SK-N-MC (cell line): ENCODE measurements at regions not wholly inside any gene's neighbourhood (a gene's known extent, or its start where the extent isn't known, plus 50 kb on each side); places are given as distances from the start of the nearest gene placed in this dataset.

Experiments used
- DNase-seq: peaks from one replicate; pipeline ENCODE4 v3.0.0-alpha.2; 2011; ENCODE audit warnings: low read depth, low spot score
- H3K27ac ChIP-seq: fragments of 200-600 bp; sonication (generic); 2 replicates; pipeline ENCODE4 v1.5.1; 2016; ENCODE audit warnings: mixed run types
- H3K36me3 ChIP-seq: fragments of 200-600 bp; sonication (generic); 2 replicates; pipeline ENCODE4 v1.6.1; 2017; ENCODE audit warnings: antibody characterized with exemption, low read length, mixed read lengths; ENCODE audit not compliant: insufficient read depth
- H3K4me3 ChIP-seq: fragments of 200-600 bp; sonication (generic); 2 replicates; pipeline ENCODE4 v1.5.1; 2016
- H3K9ac ChIP-seq: fragments of 200-600 bp; sonication (generic); 2 replicates; pipeline ENCODE4 v1.8.0; 2017; ENCODE audit warnings: mixed run types, mixed read lengths; ENCODE audit not compliant: insufficient read length
- H3K9me3 ChIP-seq: fragments of 200-600 bp; sonication (generic); 2 replicates; pipeline ENCODE4 v1.6.1; 2017; ENCODE audit warnings: low read depth, mild to moderate bottlenecking, antibody characterized with exemption, low read length, moderate library complexity, mixed read lengths
- EZH2 ChIP-seq: fragments of 200-600 bp; sonication (generic); IDR thresholded peaks from one replicate; pipeline ENCODE4 v1.6.1; 2017; ENCODE audit warnings: antibody characterized with exemption
- FOXP2 ChIP-seq: optimal IDR thresholded peaks from 2 replicates; pipeline ENCODE3; 2011; ENCODE audit warnings: mild to moderate bottlenecking, moderate library complexity; ENCODE audit not compliant: insufficient read depth; ENCODE audit errors: extremely low read length, control extremely low read depth
- POLR2AphosphoS5 ChIP-seq: IDR thresholded peaks from 2 replicates; pipeline ENCODE4 v1.6.1; 2012; ENCODE audit warnings: mild to moderate bottlenecking, low read depth, low read length, borderline replicate concordance

- H3K9me3 ChIP-seq, result no peaks in the 10 kb centered on the region
- TF ChIP-seq FOXP2, result no peak
- TF ChIP-seq EZH2, result no peak
- no peak for TF ChIP-seq POLR2AphosphoS5
- H3K4me3 ChIP-seq, result no peak overlapping the region
- no peak overlapping the region for H3K9ac ChIP-seq
- H3K36me3 ChIP-seq, result no peaks in the 10 kb centered on the region
- no peak for DNase-seq
- no peak overlapping the region for H3K27ac ChIP-seq
Observed at GRCh38 chr2:120658042-120658769, 77.5 kb upstream of the GLI2 start.

GRCh38 chr2:120658770-120659158, 76.9 kb upstream of the GLI2 start:
- no peaks in the 10 kb centered on the region for H3K36me3 ChIP-seq
- H3K4me3 ChIP-seq, result no peak overlapping the region
- no peak for DNase-seq
- H3K9me3 ChIP-seq, result no peaks in the 10 kb centered on the region
- H3K27ac ChIP-seq, result no peak overlapping the region
- H3K9ac ChIP-seq, result no peak overlapping the region
- TF ChIP-seq EZH2 (no peak), FOXP2 (no peak), POLR2AphosphoS5 (no peak)

GRCh38 chr2:120659275-120659977, 76.2 kb upstream of the GLI2 start:
- no peak overlapping the region for H3K4me3 ChIP-seq
- no peak for TF ChIP-seq POLR2AphosphoS5
- no peak for TF ChIP-seq EZH2
- no peak for TF ChIP-seq FOXP2
- no peak overlapping the region for H3K27ac ChIP-seq
- H3K9me3 ChIP-seq, result no peaks in the 10 kb centered on the region
- DNase-seq, result no peak
- H3K9ac ChIP-seq, result no peak overlapping the region
- H3K36me3 ChIP-seq, result no peaks in the 10 kb centered on the region

GRCh38 chr2:120660056-120660694, 75.5 kb upstream of the GLI2 start:
- TF ChIP-seq POLR2AphosphoS5, result no peak
- no peak for TF ChIP-seq FOXP2
- no peak for TF ChIP-seq EZH2
- Histone ChIP-seq H3K27ac (no peak overlapping the region), H3K36me3 (no peaks in the 10 kb centered on the region), H3K9ac (no peak overlapping the region), H3K9me3 (no peaks in the 10 kb centered on the region), H3K4me3 (no peak overlapping the region)
- no peak for DNase-seq

- Histone ChIP-seq H3K27ac (no peak overlapping the region), H3K4me3 (no peak overlapping the region), H3K9ac (no peak overlapping the region), H3K9me3 (peaks cover 4% of the 10 kb centered on the region; the same call in 1 of the 2 replicates), H3K36me3 (no peaks in the 10 kb centered on the region)
- TF ChIP-seq EZH2 (no peak), FOXP2 (no peak), POLR2AphosphoS5 (no peak)
- no peak for DNase-seq
Observed at GRCh38 chr2:120660771-120661459, 74.8 kb upstream of the GLI2 start.

GRCh38 chr2:120661551-120661950, 74.1 kb upstream of the GLI2 start:
- Histone ChIP-seq H3K4me3 (no peak overlapping the region), H3K27ac (no peak overlapping the region), H3K9me3 (peaks cover 7% of the 10 kb centered on the region), H3K9ac (no peak overlapping the region), H3K36me3 (no peaks in the 10 kb centered on the region)
- TF ChIP-seq POLR2AphosphoS5, result no peak
- TF ChIP-seq FOXP2, result no peak
- no peak for TF ChIP-seq EZH2
- DNase-seq, result no peak

GRCh38 chr2:120662046-120662445, 73.6 kb upstream of the GLI2 start:
- H3K27ac ChIP-seq, result no peak overlapping the region
- no peak overlapping the region for H3K4me3 ChIP-seq
- H3K36me3 ChIP-seq, result no peaks in the 10 kb centered on the region
- H3K9me3 ChIP-seq, result peaks cover 8% of the 10 kb centered on the region
- H3K9ac ChIP-seq, result no peak overlapping the region
- DNase-seq, result no peak
- TF ChIP-seq POLR2AphosphoS5 (no peak), EZH2 (no peak), FOXP2 (no peak)

- Histone ChIP-seq H3K27ac (no peak overlapping the region), H3K4me3 (no peak overlapping the region), H3K36me3 (no peaks in the 10 kb centered on the region), H3K9me3 (peaks cover 10% of the 10 kb centered on the region), H3K9ac (no peak overlapping the region)
- no peak for DNase-seq
- TF ChIP-seq EZH2 (no peak), FOXP2 (no peak), POLR2AphosphoS5 (no peak)
Observed at GRCh38 chr2:120662746-120663145, 72.9 kb upstream of the GLI2 start.
